NCI-H2107 (cell line): ENCODE measurements at regions not wholly inside any gene's neighbourhood (a gene's known extent, or its start where the extent isn't known, plus 50 kb on each side); places are given as distances from the start of the nearest gene placed in this dataset.

Experiments used
- DNase-seq: peaks from one replicate; lab custom pipeline; 2025; lab: John Stamatoyannopoulos, UW

DNA sequence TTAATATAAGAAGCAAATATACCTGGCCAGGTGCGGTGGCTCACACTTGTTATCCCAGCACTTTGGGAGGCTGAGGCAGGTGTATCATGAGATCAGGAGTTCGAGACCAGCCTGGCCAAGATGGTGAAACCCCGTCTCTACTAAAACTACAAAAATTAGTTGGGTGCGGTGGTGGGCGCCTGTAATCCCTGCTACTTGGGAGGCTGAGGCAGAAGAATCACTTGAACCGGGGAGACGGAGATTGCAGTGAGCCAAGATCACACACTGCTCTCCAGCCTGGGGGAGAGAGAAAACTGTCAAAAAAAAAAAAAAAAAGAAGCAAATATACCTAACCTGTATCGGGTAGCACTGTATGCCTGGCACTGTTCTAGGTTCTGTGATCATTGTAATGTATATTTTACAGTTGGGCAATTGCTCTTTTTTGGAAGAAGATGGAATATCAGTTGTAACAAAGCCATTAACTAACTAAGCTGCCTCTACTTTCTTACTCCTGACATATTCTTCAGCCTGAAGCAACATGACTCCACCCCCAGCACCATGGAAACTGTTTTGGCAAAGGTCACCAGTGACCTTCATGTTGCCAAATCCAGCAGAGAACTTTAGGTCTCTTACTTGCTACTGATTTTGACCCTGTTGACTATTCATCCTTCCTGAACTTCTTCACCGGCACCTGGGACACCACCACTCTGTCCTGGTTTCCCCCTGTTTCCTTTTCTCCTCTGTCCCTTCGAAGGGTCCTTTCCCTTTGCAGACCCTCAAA lies 203.8 kb downstream of the RPLP1 start:
- DNase-seq, result no peak

- no peak for DNase-seq
Measured at GRCh38 chr15:69657626-69658025, 205.0 kb downstream of the RPLP1 start.

DNA sequence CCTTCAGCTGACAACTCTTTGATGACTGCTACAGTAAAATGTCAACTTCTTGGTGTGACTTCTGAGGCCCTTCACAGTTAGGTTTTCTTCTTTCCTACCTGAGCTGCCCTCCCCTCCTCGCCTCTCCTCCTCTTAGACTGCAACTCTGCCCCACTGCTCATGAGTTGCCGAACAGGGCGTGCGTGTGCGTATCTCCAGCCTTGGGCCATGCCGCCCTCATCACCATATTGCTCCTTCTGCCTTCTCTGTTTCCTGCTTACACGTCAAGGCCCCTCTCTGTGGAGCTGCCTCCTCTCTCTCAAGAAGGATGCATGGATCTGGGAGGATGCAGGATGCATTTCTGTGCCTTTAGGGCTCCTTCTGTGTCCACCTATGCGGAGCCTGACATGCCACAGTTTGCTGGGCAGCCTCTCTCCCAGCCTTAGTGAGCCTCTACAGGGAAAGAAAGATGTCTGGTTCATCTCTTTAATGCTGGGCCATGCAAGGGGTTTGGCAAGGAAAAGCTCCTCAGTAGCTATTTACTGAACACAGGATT lies 205.9 kb downstream of the RPLP1 start:
- no peak for DNase-seq

- no peak for DNase-seq
Measured at GRCh38 chr15:69659454-69660050, 206.9 kb downstream of the RPLP1 start.

- DNase-seq, result no peak
Measured at GRCh38 chr15:69660114-69660513, 207.5 kb downstream of the RPLP1 start.

GRCh38 chr15:69660658-69661405 lies 208.2 kb downstream of the RPLP1 start:
- no peak for DNase-seq

DNA sequence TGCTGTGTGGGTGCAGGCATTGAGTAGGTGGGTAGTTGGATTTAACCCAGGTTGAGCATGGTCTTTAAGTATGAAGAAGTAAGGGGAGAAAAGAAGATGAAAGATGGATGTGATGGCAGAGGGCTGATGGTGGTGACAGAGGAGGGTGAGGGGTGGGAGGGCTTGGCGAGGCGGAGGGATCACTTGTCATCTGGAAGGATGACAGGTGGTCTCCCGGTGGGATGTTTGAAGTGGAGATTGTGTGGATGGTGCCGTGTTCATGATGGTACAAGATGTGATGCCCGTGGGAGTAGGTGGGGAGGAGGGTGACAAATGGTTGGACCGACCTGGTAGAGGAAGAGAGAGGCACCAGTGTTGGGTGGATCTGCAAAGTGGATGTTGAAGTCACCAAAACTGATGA lies 208.8 kb downstream of the RPLP1 start:
- no peak for DNase-seq

- no peak for DNase-seq
Measured at GRCh38 chr15:69661871-69662644, 209.4 kb downstream of the RPLP1 start.

- no peak for DNase-seq
Measured at GRCh38 chr15:69662645-69663000, 210.0 kb downstream of the RPLP1 start.

- DNase-seq, result no peak
Measured at GRCh38 chr15:69663441-69663840, 210.8 kb downstream of the RPLP1 start.

DNA sequence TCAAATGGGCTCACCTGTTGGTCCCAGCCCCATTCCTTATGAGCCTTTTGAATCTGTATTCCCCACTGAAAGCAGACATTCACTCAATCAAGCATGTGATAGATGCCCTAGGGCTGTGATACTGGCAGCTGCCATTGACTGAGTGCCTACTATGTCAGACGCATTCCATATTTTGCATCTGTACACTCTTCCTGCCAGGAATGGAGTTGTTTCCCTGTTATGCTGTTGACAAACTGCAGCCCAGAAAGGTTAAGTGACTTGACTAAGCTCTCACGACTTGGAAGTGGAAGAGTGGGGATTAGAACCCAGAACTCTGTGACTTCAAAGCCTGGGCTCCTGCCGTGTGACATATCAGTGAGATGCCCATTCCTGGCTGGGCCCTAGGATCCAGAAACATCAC lies 211.4 kb downstream of the RPLP1 start:
- no peak for DNase-seq

DNA sequence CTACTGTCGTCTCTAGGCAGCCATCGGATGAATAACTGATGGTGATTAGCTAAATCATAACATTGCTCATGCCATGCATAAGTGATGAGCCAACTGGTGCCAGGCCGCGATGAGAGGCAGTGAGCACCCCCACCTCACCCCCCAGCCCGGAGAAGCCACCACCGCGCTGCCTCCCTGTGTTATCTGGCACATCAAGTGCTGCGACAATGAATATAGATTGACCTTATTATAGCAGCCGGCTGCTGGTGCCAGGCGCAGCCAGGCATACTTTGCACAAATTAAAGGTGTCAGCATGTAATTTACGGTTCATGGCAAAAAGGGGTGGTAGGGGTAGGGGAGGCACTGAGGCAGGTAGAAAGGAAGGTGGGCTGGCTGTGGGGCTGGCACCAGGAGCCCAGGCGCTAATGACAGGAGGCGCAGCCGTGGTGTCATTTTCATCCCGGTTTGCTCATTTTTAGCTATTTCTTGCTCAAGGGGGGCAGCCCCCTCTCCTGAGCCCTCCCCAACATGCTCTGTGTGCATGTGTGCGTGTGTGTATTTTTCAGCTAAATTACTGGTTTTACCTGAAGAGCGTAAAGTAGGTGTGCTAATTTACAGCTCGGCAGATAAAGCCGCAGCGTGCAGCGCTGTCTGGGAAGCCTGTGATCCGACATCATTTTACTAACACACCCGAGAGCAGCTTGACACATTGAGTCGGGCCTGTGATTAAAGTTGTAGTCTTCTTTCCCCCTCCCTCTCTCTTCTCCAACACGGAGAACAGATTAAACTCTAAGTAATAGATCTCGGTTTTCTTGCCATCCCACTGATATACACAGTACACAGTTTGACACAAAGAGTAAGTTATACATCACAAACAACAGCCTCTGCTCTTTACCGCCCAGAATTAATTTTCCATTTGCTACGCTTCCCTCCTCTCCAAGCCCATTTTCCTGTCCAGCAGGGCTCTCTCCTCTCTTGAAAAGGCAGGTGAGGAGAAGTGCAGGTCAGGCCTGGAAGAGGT lies 212.3 kb downstream of the RPLP1 start:
- no peak for DNase-seq

DNA sequence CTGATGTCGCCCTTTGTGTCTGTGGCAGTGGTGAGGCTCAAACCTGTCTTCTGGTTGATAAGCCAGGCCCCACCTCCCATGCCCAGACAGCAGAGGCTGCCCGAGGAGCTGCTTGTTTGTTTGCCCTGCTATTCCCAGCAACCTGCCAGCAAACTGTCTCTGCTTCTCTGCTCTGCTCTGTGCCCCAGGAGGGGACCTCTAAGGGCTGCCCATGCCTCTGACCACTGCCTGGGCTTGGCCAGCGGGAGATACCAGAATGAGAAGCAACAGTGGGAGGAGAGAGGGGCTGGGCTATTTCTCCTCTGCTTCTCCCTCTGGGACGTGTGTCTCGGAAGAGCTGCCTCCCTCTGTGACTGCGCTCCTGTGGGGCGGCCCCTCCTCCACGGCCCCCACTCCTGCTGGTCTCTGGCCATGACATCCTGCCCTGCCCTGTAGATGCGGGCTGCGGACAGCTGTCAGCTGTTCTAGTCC lies 213.1 kb downstream of the RPLP1 start:
- no peak for DNase-seq

DNA sequence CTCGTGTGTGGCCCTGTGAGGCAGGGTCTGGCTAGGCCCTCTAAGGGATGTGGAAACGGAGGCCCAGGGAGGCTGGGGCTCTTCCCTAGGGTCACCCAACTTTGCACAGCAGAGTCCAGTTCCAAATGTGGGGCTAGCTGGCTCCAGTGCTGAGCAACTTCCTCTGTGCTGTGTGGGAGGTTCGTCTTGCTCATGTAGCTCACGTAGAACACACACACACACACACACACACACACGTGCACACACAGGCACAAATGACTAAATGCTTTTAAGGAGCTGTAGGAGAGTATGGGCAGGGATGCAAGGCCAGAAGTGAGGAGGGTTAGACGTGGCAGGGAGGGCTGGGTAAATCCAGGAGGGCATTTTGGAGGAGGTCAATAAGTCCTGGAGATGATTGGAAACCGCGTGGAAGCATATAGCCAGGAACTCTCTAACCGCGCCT lies 213.8 kb downstream of the RPLP1 start:
- no peak for DNase-seq

DNA sequence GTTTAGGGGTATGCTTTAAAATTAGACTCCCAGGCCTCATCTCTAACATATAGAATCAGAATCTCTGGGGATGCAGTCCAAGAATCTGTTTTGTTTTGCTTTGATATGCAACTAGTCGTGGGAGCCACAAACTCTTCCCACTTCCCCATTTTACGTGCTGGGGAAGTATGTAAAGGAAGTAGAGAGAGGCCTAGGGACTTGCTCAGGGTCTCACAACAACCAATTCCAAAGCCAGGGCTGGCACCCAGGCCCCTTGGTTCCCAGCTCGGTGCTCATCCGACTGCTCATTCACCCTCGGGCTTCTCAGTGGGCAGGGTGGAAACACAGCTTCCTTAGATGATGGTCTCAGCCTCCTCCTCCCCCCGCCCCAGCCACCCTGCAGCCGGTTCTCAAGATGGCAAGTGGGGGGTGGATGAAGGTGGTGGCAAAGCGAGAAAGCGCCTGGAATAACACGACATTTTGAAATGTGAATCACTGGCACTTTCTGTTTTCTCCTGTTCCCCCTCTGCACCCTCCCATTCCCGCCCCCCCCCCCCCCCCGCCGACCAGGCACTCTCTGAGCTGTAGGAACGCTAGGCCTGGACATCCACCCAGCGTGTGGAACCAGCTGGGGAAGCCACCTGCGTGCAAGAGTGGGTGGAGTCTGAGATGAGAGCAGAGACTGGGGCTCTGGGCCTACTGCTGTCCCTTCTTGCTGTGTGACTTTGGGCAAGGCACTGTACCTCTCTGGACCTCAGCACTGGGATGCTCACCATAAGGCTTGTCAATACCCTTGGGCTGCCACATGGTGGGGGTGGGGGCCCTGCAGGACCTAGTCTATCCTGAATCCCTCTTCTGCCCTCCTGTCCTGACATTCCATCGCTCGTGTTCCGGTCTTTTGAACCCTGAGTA lies 214.5 kb downstream of the RPLP1 start:
- DNase-seq, result no peak

DNA sequence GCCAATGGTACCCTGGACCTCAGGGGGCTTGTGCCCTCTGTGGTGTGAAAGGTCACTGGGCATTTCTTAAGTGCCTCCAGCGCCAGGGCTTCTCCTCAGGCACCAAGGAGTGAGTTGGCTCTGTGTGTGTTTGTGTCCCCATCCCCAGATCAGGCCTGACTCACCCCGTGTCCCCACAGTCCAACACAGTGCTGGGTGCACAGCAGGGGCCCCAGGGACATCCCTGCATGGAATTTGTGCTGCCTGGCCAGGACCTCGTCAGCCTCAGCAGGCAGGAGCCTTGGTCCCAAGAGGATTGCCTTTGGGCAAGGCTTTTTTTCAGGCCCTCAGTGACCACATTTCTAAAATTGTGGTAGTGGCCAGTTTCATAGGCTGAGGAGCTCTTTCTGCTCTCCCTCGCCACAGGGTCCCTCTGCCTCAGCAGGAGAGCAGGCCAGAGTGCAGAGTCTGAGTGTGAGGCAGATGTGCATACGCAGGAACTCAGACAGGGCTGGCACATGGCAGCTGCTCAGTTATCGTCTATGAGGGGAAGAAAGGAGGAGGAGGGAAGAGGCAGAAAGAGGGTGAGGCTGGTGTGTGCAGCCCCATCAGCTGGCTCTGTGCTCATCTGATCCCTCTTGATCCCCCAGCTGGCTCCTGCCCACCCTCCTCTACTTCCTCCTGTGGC lies 215.6 kb downstream of the RPLP1 start:
- no peak for DNase-seq

GRCh38 chr15:69668963-69669362 lies 216.3 kb downstream of the RPLP1 start:
- no peak for DNase-seq

- DNase-seq, result no peak
Measured at GRCh38 chr15:69669446-69669845, 216.8 kb downstream of the RPLP1 start.

GRCh38 chr15:69673291-69673881 lies 220.8 kb downstream of the RPLP1 start:
- DNase-seq, result no peak
